HFFc6 (cell line): ENCODE measurements at regions not wholly inside any gene's neighbourhood (a gene's known extent, or its start where the extent isn't known, plus 50 kb on each side); places are given as distances from the start of the nearest gene placed in this dataset.

Experiments used
- DNase-seq: peaks from one replicate; pipeline ENCODE4 v3.0.0-alpha.2; 2018
- H3K27ac Mint-ChIP-seq: 2 replicates; pipeline ENCODE4 v1.8.0; 2020; ENCODE audit warnings: mild to moderate bottlenecking, mixed read lengths
- H3K27me3 Mint-ChIP-seq: 2 replicates; pipeline ENCODE4 v1.8.0; 2021; ENCODE audit warnings: mild to moderate bottlenecking, moderate library complexity, mixed read lengths; ENCODE audit not compliant: insufficient read depth
- H3K36me3 Mint-ChIP-seq: 2 replicates; pipeline ENCODE4 v1.8.0; 2021; ENCODE audit warnings: low read depth, mixed read lengths
- H3K4me1 Mint-ChIP-seq: 2 replicates; pipeline ENCODE4 v1.8.0; 2020; ENCODE audit warnings: low read depth, mixed read lengths
- H3K4me3 Mint-ChIP-seq: 2 replicates; pipeline ENCODE4 v1.8.0; 2020; ENCODE audit warnings: mild to moderate bottlenecking, moderate library complexity, mixed read lengths
- H3K9me3 Mint-ChIP-seq: 2 replicates; pipeline ENCODE4 v1.8.0; 2020; ENCODE audit warnings: mild to moderate bottlenecking, mixed read lengths
- TF ChIP-seq, protein P1 (sequence below): fragments of 200-600 bp; sonication (generic); IDR thresholded peaks from 2 replicates; pipeline ENCODE4 v1.5.0; 2021; ENCODE audit warnings: antibody characterized with exemption, mild to moderate bottlenecking

- no peak overlapping the region for H3K27ac Mint-ChIP-seq
These were observed 682.1 kb upstream of the MAP3K7 start for GRCh38 chr6:91268941-91269340.

GRCh38 chr6:91267246-91267645, 680.4 kb upstream of the MAP3K7 start:
- Mint-ChIP-seq H3K27ac (no peak overlapping the region), H3K9me3 (peaks cover 47% of the 10 kb centered on the region), H3K4me1 (no peaks in the 10 kb centered on the region), H3K4me3 (no peak overlapping the region), H3K27me3 (no peaks in the 10 kb centered on the region; the same call in 1 of the 2 replicates), H3K36me3 (no peaks in the 10 kb centered on the region)
- no peak for DNase-seq
- TF ChIP-seq, protein P1, sequence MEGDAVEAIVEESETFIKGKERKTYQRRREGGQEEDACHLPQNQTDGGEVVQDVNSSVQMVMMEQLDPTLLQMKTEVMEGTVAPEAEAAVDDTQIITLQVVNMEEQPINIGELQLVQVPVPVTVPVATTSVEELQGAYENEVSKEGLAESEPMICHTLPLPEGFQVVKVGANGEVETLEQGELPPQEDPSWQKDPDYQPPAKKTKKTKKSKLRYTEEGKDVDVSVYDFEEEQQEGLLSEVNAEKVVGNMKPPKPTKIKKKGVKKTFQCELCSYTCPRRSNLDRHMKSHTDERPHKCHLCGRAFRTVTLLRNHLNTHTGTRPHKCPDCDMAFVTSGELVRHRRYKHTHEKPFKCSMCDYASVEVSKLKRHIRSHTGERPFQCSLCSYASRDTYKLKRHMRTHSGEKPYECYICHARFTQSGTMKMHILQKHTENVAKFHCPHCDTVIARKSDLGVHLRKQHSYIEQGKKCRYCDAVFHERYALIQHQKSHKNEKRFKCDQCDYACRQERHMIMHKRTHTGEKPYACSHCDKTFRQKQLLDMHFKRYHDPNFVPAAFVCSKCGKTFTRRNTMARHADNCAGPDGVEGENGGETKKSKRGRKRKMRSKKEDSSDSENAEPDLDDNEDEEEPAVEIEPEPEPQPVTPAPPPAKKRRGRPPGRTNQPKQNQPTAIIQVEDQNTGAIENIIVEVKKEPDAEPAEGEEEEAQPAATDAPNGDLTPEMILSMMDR = no peak

More at GRCh38 chr6:91268941-91269340, 682.1 kb upstream of the MAP3K7 start:
- no peak for DNase-seq
- H3K36me3 Mint-ChIP-seq = no peaks in the 10 kb centered on the region
- H3K27me3 Mint-ChIP-seq = no peaks in the 10 kb centered on the region
- no peaks in the 10 kb centered on the region for H3K4me1 Mint-ChIP-seq
- H3K4me3 Mint-ChIP-seq = no peak overlapping the region
- peaks cover 36% of the 10 kb centered on the region for H3K9me3 Mint-ChIP-seq
- TF ChIP-seq, protein P1 = no peak

DNA sequence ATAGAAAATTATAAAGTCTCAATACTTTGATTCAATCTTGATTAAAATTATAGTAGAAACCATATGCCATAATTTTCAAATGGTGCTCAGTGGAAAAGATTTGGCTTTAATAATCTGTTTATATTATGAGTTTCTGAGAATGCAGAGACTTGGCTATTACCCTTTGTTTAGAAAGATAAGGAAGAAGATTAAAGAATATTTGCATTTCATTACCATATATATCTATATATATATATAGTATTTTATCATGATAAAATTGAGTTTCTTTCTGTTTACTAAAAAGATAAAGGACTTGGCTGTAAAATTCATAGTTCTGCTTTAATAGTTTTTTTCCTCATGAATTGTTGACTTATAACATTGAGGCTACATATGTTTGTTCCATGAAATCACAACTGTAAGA, 679.3 kb upstream of the MAP3K7 start:
- H3K27ac Mint-ChIP-seq = no peak overlapping the region
- TF ChIP-seq, protein P1 = no peak
- no peak for DNase-seq
- peaks cover 52% of the 10 kb centered on the region for H3K9me3 Mint-ChIP-seq
- no peak overlapping the region for H3K4me3 Mint-ChIP-seq
- H3K27me3 Mint-ChIP-seq = no peaks in the 10 kb centered on the region; the same call in 1 of the 2 replicates
- no peaks in the 10 kb centered on the region; the same call in 1 of the 2 replicates for H3K36me3 Mint-ChIP-seq
- no peaks in the 10 kb centered on the region for H3K4me1 Mint-ChIP-seq

- TF ChIP-seq, protein P1 = no peak
- no peak overlapping the region for H3K4me3 Mint-ChIP-seq
- no peak for DNase-seq
- H3K36me3 Mint-ChIP-seq = no peaks in the 10 kb centered on the region
- no peak overlapping the region for H3K27ac Mint-ChIP-seq
- peaks cover 39% of the 10 kb centered on the region for H3K9me3 Mint-ChIP-seq
- H3K27me3 Mint-ChIP-seq = peaks cover 2% of the 10 kb centered on the region; the same call in 1 of the 2 replicates
- no peaks in the 10 kb centered on the region for H3K4me1 Mint-ChIP-seq
These were observed 656.6 kb upstream of the MAP3K7 start for GRCh38 chr6:91243436-91243835.

DNA sequence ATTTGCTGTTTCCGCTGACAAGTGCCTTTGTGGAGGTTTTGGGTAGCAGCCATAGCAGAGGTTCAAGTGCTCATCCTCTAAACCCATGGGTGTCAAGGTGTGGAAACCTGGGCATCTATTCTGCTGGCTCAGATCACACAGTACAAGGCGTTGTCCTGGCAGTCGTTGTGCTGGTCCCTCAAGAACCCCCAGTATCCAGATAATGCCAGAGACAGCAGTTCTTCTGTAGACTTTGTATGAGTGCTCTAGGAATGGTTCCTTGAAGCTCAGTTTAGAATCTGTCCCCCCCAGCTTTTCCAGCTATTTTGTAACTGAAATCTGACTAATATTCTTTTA, 655.7 kb upstream of the MAP3K7 start:
- Mint-ChIP-seq H3K4me1 (no peaks in the 10 kb centered on the region), H3K36me3 (no peaks in the 10 kb centered on the region), H3K9me3 (peaks cover 38% of the 10 kb centered on the region), H3K4me3 (no peak overlapping the region), H3K27me3 (peaks cover 2% of the 10 kb centered on the region; the same call in 1 of the 2 replicates), H3K27ac (no peak overlapping the region)
- TF ChIP-seq, protein P1 = no peak
- DNase-seq = no peak
